ENCODE measurements at regions not wholly inside any gene's neighbourhood (a gene's known extent, or its start where the extent isn't known, plus 50 kb on each side); places are given as distances from the start of the nearest gene placed in this dataset.

- TF ChIP-seq CTCF (conservative IDR thresholded peaks at IDR 0.05 in 1 of 2, IDR thresholded peaks at IDR 0.05 in 1 of 2; ENCODE audit: low read depth in 1 of 2, low read length in 2 of 2) (no peak), EZH2 (IDR thresholded peaks at IDR 0.05; ENCODE audit: low read length, missing control alignments) (no peak)
These were observed 380.1 kb downstream of the EFNB2 start for GRCh38 chr13:106155411-106155810.
